ENCODE measurements at regions not wholly inside any gene's neighbourhood (a gene's known extent, or its start where the extent isn't known, plus 50 kb on each side); places are given as distances from the start of the nearest gene placed in this dataset.
"Not testable (repeated sequence)": the region's sequence is repeated elsewhere in the genome, so short reads cannot be mapped to it uniquely, and the experiment has no call there.

GRCh38 chr3:73839032-73839431, 214.3 kb upstream of the PDZRN3 start:
- no peak for DNase-seq (ENCODE audit: extremely low read depth, low read depth)

DNA sequence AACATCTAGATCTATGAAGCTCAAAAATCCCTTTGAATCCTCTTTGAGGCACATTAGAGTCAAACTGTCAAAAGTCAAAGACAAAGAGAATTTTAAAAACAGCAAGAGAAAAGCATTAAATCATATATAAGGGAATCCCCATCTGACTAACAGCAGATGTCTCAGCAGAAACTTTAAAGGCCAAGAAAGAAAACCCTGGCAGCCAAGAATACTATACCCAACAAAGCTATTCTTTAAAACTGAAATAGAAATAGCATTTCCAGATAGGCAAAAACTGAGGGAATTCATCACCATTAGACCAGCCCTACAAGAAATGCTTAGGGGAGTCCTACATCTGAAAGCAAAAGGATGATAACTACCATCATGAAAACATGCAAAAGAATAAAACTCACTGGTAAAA, 211.2 kb upstream of the PDZRN3 start:
- no peak for DNase-seq (ENCODE audit: extremely low read depth, low read depth)
- TF ChIP-seq, protein P1, sequence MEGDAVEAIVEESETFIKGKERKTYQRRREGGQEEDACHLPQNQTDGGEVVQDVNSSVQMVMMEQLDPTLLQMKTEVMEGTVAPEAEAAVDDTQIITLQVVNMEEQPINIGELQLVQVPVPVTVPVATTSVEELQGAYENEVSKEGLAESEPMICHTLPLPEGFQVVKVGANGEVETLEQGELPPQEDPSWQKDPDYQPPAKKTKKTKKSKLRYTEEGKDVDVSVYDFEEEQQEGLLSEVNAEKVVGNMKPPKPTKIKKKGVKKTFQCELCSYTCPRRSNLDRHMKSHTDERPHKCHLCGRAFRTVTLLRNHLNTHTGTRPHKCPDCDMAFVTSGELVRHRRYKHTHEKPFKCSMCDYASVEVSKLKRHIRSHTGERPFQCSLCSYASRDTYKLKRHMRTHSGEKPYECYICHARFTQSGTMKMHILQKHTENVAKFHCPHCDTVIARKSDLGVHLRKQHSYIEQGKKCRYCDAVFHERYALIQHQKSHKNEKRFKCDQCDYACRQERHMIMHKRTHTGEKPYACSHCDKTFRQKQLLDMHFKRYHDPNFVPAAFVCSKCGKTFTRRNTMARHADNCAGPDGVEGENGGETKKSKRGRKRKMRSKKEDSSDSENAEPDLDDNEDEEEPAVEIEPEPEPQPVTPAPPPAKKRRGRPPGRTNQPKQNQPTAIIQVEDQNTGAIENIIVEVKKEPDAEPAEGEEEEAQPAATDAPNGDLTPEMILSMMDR (IDR thresholded peaks at IDR 0.05; ENCODE audit: low read depth, low read length), result no peak

More at GRCh38 chr3:73839032-73839431, 214.3 kb upstream of the PDZRN3 start:
- TF ChIP-seq, protein P1 (IDR thresholded peaks at IDR 0.05; ENCODE audit: low read depth, low read length), result no peak

DNA sequence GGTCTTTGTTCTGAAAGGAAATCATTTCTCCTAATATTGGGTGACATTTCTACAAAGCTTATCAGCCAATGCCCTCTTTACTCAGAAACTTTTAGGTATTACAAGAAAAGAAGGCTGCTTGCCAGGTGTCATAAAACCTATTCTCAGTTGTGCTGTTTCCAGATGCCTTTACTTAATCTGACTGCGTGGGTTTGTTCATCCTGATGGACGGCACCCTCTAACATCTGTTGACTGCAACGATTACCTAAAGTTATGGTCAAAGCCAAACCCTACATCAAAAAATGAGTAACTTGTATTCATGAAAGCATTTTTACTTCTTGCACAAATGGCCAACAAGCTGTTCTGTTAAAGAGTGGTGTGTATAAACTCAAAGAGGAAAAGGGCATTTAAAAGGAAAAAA, 207.7 kb upstream of the PDZRN3 start:
- no peak for DNase-seq (ENCODE audit: extremely low read depth, low read depth)
- TF ChIP-seq, protein P1 (IDR thresholded peaks at IDR 0.05; ENCODE audit: low read depth, low read length), result no peak

DNA sequence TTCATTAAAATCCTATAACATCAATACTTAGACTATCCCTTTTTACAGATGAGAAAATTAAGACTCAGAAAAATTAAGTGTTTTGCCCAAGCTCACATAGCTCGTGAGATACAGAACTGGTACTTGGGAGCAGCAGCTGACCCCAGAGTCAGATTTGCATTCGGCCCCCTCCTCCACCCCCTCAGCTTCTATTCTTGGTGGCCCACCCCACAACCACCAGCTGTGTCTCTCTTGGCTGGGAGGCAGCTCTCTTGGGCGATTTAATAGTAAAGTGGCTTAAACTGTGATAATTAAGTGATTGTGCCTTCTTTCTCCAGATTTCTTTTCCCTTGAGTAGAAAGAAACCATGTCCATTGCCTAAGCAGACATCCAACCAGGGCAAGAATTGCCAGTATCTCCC, 203.6 kb upstream of the PDZRN3 start:
- TF ChIP-seq, protein P1 (IDR thresholded peaks at IDR 0.05; ENCODE audit: low read depth, low read length), result no peak
- DNase-seq (ENCODE audit: extremely low read depth, low read depth), result no peak

- TF ChIP-seq, protein P1 (IDR thresholded peaks at IDR 0.05; ENCODE audit: low read depth, low read length), result no peak
- no peak for DNase-seq (ENCODE audit: extremely low read depth, low read depth)
Measured at GRCh38 chr3:73827725-73828211, 203.0 kb upstream of the PDZRN3 start.

- TF ChIP-seq, protein P1 (IDR thresholded peaks at IDR 0.05; ENCODE audit: low read depth, low read length), result no peak
- no peak for DNase-seq (ENCODE audit: extremely low read depth, low read depth)
Measured at GRCh38 chr3:73827204-73827603, 202.5 kb upstream of the PDZRN3 start.

- DNase-seq (ENCODE audit: extremely low read depth, low read depth), result not testable (repeated sequence)
Measured at GRCh38 chr3:73820896-73821295, 196.2 kb upstream of the PDZRN3 start.

DNA sequence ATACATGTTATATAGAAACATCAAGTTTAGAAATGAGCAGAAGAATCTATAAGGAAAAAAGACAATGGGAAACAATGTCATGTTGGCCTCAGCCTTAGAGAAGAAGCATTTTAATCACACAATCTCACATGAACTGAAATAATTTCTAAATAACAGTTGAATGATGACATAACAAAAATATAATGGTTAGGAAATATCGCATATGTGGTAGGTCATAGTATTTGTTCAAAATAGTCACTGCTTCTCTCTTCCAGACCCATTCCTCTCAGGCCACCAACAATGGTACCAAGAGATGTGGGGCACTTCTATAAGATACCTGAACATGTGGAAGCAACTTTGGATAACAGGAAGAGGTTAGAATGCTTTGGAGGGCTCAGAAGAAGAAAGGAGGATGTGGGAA, 195.7 kb upstream of the PDZRN3 start:
- no peak for DNase-seq (ENCODE audit: extremely low read depth, low read depth)
- TF ChIP-seq, protein P1 (IDR thresholded peaks at IDR 0.05; ENCODE audit: low read depth, low read length), result no peak
